H1 (cell line): ENCODE measurements at regions not wholly inside any gene's neighbourhood (a gene's known extent, or its start where the extent isn't known, plus 50 kb on each side); places are given as distances from the start of the nearest gene placed in this dataset.

Source experiments
- CBX5 ChIP-seq: fragments of 300-800, 300-1000 bp; sonication (generic); IDR thresholded peaks from 2 replicates; pipeline ENCODE4 v1.7.1; 2016; ENCODE audit warnings: antibody characterized with exemption, low read length, low read depth
- HDAC6 ChIP-seq: IDR thresholded peaks from one replicate; pipeline ENCODE4 v1.7.1; 2012; ENCODE audit warnings: low read depth, mild to moderate bottlenecking, inconsistent platforms, low read length, moderate library complexity
- NRF1 ChIP-seq: IDR thresholded peaks from 2 replicates; pipeline ENCODE4 v1.6.1; 2011; ENCODE audit warnings: mild to moderate bottlenecking, low read depth, low read length, improper control_type of control experiment
- TCF12 ChIP-seq: IDR thresholded peaks from 2 replicates; pipeline ENCODE4 v1.6.1; 2011; ENCODE audit warnings: low read depth, mild to moderate bottlenecking, low read length
- TF ChIP-seq, protein P1 (sequence below): IDR thresholded peaks from 2 replicates; pipeline ENCODE4 v1.6.1; 2012; ENCODE audit warnings: inconsistent platforms

DNA sequence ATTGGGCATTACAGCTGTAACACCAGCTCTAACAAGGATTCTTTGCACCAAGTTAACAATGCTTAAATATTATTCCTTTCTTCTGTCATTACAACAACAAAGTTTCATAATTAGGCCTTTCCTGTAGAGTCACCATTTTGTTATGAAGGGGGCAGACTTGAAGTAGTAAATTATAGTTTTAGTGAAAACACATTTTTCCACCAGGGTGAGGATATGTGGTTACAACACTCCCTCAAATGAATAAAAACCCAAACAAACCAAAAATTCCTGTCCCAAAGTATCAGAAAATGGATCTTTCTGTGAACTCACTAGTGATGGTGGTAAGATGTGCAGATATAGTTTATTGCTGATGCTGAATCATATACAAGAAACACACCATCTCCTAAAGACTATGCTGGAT lies 250.5 kb upstream of the TUT7 start (continued):
- TF ChIP-seq NRF1 (no peak), CBX5 (no peak), HDAC6 (no peak), TCF12 (no peak)
- TF ChIP-seq, protein P1, sequence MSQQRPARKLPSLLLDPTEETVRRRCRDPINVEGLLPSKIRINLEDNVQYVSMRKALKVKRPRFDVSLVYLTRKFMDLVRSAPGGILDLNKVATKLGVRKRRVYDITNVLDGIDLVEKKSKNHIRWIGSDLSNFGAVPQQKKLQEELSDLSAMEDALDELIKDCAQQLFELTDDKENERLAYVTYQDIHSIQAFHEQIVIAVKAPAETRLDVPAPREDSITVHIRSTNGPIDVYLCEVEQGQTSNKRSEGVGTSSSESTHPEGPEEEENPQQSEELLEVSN, result no peak
